Esophagus muscularis mucosa (tissue), 3 donors: ENCODE measurements at regions not wholly inside any gene's neighbourhood (a gene's known extent, or its start where the extent isn't known, plus 50 kb on each side); places are given as distances from the start of the nearest gene placed in this dataset.
"Not testable (repeated sequence)": the region's sequence is repeated elsewhere in the genome, so short reads cannot be mapped to it uniquely, and the experiment has no call there.

Source experiments
- CTCF ChIP-seq, 3 experiments: fragments of 200-600 bp in 2 of 3; fragments of 450-650 bp in 1 of 3; sonication (generic) in 2 of 3; IDR thresholded peaks; one replicate each; pipeline ENCODE4 v1.5.1; 2017 to 2019; ENCODE audit warnings: antibody characterized with exemption in 3 of 3, mild to moderate bottlenecking in 2 of 3, moderate library complexity in 1 of 3
- POLR2A ChIP-seq: fragments of 450-650 bp; IDR thresholded peaks from one replicate; pipeline ENCODE4 v1.6.1; 2017; ENCODE audit warnings: antibody characterized with exemption, moderate library complexity, mild to moderate bottlenecking, low read depth
- POLR2AphosphoS5 ChIP-seq, 2 donors: sonication (generic); formaldehyde crosslinking; IDR thresholded peaks; one replicate each; pipeline ENCODE4 v1.6.1; 2017; ENCODE audit warnings: antibody characterized with exemption in 2 of 2

GRCh38 chr10:6984016-6984415 lies 403.9 kb upstream of the PRKCQ start:
- not testable (repeated sequence) for TF ChIP-seq CTCF (IDR thresholded peaks at IDR 0.05); POLR2A; POLR2AphosphoS5 (IDR thresholded peaks at IDR 0.05)
